Stimulated activated naive CD8-positive, alpha-beta T cell treated with anti-CD3 and anti-CD28 coated beads, Interleukin-15, Interleukin-2, amounts not matched to agents 100 U/mL and 50 U/mL, for 24 hours (primary cell): ENCODE measurements at regions not wholly inside any gene's neighbourhood (a gene's known extent, or its start where the extent isn't known, plus 50 kb on each side); places are given as distances from the start of the nearest gene placed in this dataset.

ENCODE experiments used
- ATAC-seq: fragments of 150-1000 bp; cut with Tn5 transposase; one replicate; pipeline ENCODE4 v1.10.0; 2021
- DNase-seq: peaks from one replicate; pipeline ENCODE4 v3.0.0; 2021

GRCh38 chr15:37581866-37582532 lies 352.4 kb upstream of the TMCO5A start:
- ATAC-seq = no peak

DNA sequence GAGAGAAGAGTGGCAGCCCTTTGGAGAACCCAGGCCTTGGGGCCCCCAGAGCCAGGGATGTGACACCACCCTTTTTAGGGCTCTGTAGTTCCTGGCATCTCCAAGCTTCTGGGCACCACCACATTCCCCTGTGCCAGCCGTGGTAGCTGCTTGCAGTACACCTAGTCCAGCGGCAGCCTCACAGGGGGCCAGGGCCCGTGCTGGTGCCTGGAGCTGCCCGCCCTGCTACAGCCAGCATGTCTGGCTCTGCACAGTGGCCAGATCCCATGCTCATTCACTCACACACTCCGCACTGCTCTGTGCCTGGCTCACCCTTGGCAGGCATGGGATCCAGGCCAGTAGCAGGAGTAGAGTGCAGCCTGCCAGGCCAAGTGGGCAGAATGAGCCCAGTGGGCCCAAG lies 351.6 kb upstream of the TMCO5A start:
- ATAC-seq = no peak

More at GRCh38 chr15:37581866-37582532, 352.4 kb upstream of the TMCO5A start:
- DNase-seq = no peak

DNA sequence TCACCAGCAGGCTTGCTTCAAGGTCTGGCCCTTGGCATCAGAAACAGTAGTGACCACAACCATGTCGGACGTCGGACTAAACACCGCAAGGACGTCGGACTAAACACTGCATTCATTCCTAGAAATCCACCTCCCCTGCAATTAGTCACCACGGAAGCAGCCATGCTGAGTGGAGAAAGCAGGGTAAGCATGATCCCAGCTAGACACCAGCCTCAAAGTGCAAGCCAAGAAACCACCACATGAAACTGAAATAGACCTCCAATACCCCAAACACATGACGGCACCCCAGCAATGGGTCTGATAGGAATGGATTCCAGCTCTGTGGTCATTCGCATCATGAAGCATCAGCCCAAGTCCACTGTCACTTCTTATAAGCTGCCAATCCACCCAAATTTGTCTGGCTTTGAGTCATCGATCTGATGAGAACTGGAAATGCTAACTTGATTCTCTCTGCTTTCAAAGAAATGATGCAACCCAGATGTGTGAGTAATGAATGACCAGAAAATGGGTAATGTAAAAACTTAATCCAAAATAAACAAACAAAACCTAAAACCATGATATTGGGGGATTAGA lies 348.3 kb upstream of the TMCO5A start:
- ATAC-seq (no peak), DNase-seq (no peak)

More for the DNA sequence above, 351.6 kb upstream of the TMCO5A start:
- DNase-seq = no peak

GRCh38 chr15:37586976-37587375 lies 347.5 kb upstream of the TMCO5A start:
- DNase-seq (no peak), ATAC-seq (no peak)

DNA sequence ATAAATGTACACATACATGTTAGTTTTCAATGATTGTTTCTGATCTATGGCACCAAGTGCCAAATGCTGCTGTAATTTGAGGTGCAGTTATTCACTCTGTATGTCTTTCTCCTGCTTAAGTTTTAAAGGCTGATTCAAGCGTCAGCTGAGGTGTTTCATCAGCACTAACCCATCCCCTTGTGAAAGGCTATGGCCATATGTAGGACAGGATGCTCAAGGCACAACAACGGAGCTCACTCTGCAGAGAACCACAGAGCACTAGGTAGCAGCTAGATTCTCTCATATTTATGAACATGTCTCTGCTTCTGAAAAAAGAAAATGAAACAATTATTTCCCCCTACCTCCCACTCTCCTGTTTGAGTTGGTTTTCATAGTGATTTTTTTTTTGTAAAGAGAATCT lies 340.0 kb upstream of the TMCO5A start:
- ATAC-seq (no peak), DNase-seq (no peak)

GRCh38 chr15:37595426-37595970 lies 338.9 kb upstream of the TMCO5A start:
- DNase-seq = no peak
- ATAC-seq = no peak

- DNase-seq (no peak), ATAC-seq (no peak)
Measured at GRCh38 chr15:37599156-37599555, 335.3 kb upstream of the TMCO5A start.

DNA sequence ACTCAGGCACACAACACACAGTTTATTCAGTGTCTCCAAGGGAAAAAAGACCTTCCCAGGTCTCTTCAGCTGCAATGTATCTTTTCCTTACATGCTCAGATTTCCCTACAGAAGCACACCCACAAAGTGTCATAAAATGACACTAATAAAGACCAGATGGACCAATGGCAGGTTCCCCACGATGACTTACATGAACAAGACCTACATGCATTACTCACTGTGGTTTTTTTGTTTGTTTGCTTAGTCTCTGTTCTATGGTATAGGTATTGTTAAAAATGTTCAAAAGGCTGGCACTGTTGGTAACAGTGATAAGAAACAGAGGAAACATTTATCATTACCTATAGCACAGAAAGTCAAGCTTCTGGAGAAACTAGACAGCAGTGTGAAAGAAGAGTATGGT lies 318.2 kb upstream of the TMCO5A start:
- no peak for DNase-seq
- no peak for ATAC-seq

DNA sequence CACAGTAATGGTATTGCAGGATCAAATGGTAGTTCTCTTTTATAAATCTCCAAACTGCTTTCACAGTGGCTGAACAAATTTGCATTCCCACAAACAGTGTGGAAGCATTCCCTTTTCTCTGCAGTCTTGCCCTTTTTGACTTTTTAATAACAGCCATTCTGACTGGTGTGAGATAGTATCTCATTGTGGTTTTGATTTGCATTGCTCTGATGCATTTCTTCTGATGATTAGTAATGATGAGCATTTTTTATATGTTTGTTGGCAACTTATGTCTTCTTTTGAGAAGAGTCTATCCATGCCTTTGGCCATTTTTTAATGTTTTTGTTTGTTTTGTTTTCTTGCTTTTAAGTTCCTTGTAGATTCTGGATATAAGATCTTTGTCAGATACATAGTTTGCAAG lies 316.1 kb upstream of the TMCO5A start:
- DNase-seq (no peak), ATAC-seq (no peak)

DNA sequence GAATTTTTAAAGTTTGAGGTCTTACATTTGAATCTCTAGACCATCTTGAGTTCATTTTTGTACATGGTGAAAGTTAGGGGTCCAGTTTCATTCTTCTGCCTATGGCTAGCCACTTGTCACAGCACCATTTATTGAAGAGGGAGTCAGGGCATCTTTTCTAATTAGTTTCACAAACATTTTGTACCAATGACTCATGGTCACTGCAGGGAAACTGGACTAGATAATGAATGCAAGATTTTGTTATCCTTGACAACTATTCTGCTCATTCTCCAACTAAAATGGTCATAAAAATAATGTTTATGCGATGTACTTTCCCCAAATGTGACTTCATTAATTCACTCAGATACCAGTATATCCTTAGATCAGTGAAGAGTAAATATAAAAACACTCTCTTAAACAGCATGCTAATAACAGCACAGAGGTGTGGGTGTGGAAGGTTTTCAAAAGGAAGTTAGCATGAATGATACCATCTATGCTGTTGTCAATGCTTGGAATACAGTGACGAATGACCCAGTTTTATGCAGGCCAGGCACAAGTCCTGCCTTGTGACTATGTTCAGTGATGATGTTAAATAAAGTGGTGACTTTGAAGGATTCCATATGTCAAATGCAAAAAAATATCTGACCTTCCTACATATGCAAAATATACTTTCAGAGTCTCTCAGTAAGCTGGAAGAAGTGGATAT lies 314.9 kb upstream of the TMCO5A start:
- ATAC-seq = no peak
- DNase-seq = no peak

DNA sequence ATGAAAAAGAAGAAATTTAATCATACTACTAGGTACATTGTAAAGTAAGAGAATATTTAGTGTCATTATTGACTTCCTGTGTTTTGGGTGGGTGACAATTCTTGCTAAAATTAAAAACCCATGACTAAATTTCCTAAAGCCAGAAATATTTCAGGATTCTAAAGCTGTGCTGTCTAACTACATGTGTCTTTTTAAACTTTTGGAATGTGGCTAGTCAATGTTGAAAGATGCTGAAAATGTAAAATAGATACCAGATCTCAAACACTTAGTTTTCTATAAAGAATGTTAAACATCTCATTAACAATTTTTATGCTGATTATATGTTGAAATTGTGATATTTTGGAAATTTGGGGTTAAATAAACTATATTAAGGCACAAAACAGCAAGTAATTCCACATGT lies 308.9 kb upstream of the TMCO5A start:
- ATAC-seq (no peak), DNase-seq (no peak)

DNA sequence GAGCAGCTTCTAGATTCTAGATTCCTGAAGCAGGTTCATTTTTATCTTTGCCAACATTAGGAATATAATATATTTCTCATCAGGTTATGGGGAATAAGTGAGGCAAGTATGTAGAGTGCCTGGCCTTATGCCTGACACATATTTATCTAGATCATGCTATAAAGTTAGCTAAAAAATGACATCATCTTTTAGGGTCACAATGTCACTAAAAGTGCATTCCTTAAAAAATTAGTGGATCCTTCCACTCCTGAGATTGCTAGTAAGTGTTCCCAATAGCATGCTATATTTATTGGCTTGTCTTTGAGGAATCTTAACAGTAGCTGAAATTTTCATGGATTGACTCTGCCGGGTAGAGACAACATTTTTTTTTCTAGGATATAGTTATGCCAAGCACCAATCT lies 305.9 kb upstream of the TMCO5A start:
- ATAC-seq (no peak), DNase-seq (no peak)

GRCh38 chr15:37636736-37637135 lies 297.7 kb upstream of the TMCO5A start:
- DNase-seq (no peak), ATAC-seq (no peak)

DNA sequence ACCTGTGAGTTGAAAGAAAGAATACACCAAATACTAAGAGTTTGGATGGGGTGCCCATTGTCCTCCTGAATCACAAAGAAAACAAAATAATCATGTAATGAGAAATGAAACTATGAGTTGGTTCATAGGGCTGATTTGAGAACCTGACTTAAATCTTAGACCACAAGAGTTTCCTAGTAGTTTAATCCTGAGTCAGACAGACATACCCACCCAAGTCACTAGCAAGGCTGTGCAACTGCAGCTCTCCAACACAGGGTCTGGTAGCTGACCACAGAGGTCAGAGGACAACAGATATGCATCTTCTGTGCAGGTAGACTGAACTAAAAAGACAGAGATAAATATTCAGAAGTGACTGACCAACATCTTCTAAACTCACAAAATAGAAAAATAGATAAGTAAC lies 296.3 kb upstream of the TMCO5A start:
- DNase-seq (no peak), ATAC-seq (no peak)

GRCh38 chr15:37638691-37639090 lies 295.7 kb upstream of the TMCO5A start:
- ATAC-seq = no peak

DNA sequence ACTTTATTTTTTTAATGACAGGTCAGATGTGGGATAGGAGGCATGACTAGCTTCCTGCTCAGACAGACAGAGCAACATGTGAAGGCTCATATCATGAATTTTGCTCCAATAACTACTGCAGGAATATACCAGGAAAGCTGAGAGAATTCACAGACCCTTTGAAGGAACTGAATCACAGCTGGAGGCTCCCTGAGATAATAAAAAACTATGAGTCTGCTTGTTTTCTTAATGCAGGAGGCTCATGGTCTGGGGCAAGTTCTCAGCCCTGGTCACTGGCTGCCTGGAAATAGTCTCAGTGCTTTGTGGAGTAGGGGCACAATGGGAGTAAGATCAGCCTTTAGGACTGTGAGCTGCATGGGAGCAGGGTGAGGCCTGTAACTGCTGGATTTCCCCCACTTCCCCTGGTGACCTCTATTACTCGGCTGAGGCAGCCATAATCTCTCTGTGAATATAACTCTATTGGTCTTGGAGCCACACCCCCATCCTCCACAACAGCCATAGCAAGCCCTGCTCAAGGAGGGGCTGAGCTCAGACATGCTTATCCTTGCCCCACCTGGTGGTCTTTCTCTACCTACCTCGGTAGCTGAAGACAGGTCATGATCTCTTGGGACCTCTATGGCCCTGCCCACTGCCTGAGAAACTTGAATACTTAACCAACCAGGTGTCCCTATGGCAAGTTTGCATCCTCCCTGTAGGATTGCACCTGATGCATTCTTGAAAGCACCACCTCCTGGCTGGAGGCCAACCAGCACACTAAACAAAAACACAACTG lies 281.6 kb upstream of the TMCO5A start:
- no peak for DNase-seq
- ATAC-seq = no peak

More at GRCh38 chr15:37638691-37639090, 295.7 kb upstream of the TMCO5A start:
- no peak for DNase-seq

- ATAC-seq (no peak), DNase-seq (no peak)
Measured at GRCh38 chr15:37678124-37678523, 256.3 kb upstream of the TMCO5A start.

DNA sequence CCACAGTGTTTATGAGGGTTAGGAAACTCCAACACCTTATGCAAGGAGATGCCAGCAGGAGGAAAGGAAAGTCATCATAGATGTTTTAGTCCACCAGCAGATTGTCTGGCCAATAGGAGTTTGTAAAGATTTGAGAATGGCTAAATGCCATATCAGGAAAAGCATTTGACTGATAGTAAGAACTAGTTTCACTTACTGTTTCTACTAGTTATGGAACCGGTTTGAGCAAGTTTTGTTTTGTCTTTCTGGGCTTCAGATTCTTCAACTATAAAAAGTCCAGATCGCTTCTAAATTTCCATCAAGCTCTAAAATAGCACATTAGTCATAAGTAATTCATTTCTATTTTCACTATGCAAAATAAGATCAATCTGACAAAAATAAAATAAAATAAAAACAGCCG lies 254.8 kb upstream of the TMCO5A start:
- ATAC-seq (no peak), DNase-seq (no peak)

DNA sequence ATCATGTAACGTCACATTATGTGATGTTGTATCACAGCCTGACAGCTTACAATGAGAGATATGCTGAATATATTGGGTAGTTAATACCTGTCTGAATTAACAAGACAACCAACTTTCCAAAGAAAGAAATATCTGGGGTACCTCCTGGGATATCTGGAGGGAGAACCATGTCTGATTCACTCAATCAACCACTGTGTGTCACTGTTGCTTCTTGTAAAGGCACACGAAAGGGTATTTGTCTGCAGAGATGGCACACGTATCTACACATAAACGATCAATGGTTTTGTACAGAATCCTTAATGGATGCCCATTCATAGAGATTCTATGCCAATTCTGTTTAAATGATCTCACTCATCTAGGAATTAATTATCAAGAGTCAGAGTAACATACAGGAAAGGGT lies 252.1 kb upstream of the TMCO5A start:
- DNase-seq (no peak), ATAC-seq (no peak)

- no peak for ATAC-seq
- no peak for DNase-seq
Measured at GRCh38 chr15:37691911-37692310, 242.5 kb upstream of the TMCO5A start.

DNA sequence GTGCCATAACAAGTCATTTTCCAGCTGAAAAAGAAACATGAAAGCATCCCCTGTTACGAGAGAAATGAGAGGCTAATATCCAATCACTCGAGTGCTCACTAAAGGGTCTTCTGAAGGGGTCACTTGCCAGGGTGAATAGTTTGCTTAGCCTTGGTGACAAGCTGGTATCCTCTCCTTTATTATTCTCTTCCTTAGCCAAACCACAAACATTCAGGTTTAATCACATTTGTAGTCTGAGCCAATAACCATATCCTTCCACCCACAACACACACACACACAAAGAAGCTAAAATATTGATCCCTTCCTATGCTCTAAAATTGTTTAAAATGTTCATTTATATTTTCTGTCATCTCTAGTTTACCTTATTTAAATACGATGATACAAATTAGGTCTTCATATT lies 240.5 kb upstream of the TMCO5A start:
- DNase-seq = no peak
- ATAC-seq = no peak

DNA sequence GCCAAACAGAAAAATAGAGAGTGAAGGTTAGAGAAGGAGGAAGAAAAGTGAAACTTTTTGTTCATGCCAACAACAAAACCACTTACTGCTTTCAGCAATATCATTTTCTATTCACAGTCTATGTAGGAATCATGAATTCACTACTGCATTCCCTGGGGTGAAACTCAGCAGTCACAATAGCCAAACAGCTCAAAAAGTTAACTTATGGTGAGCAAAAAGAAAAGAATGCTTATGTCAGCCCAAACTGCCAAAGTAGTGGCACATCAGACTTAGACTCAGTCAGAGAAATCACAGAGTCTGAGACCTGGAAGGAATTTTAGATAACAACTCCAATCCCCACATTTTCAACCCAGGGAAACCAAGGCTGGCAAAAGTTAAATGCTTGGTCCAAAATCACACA lies 238.7 kb upstream of the TMCO5A start:
- DNase-seq (no peak), ATAC-seq (no peak)

- no peak for ATAC-seq
- no peak for DNase-seq
Measured at GRCh38 chr15:37698679-37699078, 235.8 kb upstream of the TMCO5A start.
